PC-3 (cell line): ENCODE measurements at regions not wholly inside any gene's neighbourhood (a gene's known extent, or its start where the extent isn't known, plus 50 kb on each side); places are given as distances from the start of the nearest gene placed in this dataset.

Experiments used
- CTCF ChIP-seq: fragments of 300-600 bp; sonication (generic); conservative IDR thresholded peaks from 2 replicates; pipeline ENCODE4 v1.5.1; 2017; ENCODE audit warnings: antibody characterized with exemption, low read depth, mild to moderate bottlenecking, low read length
- EZH2 ChIP-seq: fragments of 300-600 bp; sonication (generic); IDR thresholded peaks from one replicate; pipeline ENCODE4 v1.6.1; 2017; ENCODE audit warnings: antibody characterized with exemption, mild to moderate bottlenecking, low read length; ENCODE audit not compliant: unreplicated experiment

GRCh38 chr21:27412530-27412929 is 445.6 kb upstream of the ADAMTS5 start:
- TF ChIP-seq CTCF (no peak), EZH2 (no peak)
